ENCODE measurements at regions not wholly inside any gene's neighbourhood (a gene's known extent, or its start where the extent isn't known, plus 50 kb on each side); places are given as distances from the start of the nearest gene placed in this dataset.

DNA sequence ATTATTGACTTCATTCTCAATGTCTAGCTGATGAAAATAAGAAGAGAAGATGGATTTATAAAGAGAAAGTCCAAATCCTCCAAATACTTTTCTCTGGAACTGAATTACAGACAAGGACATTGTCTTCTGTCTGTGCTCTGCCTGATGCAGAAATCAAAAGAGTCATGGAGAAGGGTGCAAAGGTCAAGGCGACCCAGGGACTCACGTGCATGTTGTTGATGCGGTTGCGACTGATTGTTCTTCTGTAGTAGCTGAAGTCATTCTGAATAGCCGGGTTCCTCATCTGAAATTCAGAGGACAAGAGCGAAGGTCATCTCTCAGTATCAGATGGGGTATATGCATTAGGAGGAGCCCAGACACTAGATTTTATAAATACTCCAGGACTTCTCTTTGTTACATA is 104.4 kb downstream of the CYRIA start:
- no peak for DNase-seq

DNA sequence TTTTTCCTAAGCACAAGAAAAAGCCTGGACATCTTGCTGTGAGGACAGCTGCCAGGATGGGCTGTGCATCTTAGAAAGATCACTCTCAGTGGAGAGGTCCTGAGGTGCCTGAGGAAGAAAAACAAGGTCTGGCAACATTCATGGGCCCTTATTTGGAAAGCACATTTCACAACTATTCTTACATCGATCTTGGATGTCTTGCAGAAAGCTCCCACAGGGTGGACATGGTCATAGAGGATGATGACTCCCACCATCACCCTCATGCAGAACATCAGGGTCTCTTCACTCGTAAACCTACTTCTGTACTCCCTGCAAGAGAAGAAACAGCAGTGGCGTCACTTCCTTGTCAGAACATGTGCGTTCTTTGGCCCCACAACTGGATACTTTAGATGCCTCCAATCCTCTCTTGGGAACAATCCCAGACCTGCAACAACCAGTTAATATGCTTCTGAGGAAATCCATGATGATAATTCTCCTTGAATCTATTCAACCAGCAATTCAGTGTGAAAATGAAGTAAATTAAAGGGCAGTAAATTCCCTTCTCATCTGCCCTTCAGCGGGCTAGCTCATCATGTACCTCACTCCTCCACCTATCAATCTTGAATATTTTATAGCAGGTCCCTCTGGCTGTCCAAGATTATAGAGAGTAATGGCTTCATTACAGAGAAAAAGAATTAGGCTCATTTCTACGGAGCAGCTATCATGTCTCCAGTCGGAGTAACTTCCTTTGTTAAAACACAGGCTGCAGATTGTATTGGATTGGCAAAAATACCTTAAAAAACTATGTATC is 106.2 kb downstream of the CYRIA start:
- no peak for DNase-seq

DNA sequence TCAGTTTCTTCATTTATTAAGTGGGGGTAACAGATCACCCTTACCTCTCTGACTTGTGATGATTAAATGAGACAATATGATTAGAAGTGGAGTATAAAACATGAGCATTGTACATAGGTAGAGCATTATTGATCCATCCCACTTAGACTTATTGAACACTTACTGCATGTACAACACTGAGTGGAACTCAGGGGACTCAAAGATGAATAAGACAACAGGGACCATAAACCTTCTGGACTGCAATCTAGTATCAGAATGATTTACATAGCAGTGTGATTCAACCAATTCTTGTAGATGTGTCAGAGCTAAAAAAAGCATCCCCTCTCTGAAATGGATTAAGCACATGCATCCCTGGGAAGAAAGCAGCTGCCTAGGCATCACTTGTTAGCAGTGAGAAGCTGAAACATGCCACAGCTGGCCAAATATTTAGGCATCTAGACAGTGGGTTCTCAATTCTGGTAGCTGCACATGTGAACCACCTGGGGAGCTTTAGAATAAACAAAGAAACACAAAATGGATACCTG is 111.5 kb downstream of the CYRIA start:
- no peak for DNase-seq

DNA sequence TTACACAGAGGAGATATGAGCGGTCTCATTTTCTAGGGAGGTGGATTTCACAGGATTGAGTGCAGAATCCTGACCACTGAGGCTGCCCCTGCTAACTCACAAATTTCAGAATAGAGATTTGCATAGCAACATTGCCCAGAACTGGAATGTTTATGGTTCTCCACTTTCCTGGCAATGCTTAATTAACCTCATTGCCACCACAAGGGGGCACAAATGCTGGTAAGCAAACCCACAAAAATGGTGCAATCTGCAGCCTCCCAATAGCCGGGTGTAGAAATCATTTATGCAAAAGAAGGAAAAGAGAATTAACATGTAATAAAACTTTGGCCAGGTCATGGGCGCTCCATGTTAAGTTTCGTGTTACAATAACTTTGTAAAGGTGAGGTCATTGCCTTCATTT is 112.4 kb downstream of the CYRIA start:
- peak; percentile 62 for DNase-seq

DNA sequence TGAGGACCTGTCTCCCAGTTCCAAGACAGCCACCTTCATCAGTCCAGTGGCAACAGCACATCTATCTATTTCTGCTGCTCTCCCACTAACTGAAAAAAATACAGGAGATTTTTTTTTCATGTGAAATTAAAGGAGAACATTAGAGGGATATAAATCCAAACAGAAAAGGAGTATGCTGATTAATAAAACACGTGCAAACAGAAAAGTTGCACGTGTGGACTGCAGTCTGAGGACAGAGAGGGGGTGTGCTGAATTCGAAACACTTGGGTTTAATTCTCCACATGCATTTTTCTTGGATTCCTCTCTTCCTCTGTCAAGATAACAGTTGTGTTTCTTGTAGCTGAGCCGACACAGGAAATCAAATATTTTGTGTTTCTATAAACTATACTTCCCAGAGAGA is 113.4 kb downstream of the CYRIA start:
- DNase-seq: no peak

DNA sequence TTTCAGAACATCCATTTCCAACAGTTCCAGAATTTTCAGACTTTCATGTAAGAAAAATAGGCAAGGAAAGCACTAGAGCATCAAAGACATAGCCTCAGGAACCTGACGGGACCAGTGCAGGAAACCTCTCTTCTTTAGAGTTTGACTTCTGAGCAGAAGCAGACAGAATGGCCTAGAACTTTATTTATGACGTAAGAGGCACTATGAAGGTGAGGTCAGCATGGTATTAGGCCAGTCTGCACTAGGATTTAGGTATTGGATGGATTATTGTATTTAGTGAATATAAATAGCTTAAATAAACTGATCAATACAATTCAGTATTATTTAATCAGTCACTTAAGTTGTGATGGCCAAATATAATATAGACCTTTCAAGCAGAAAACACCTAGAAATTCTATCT is 117.6 kb downstream of the CYRIA start:
- no peak for DNase-seq

DNA sequence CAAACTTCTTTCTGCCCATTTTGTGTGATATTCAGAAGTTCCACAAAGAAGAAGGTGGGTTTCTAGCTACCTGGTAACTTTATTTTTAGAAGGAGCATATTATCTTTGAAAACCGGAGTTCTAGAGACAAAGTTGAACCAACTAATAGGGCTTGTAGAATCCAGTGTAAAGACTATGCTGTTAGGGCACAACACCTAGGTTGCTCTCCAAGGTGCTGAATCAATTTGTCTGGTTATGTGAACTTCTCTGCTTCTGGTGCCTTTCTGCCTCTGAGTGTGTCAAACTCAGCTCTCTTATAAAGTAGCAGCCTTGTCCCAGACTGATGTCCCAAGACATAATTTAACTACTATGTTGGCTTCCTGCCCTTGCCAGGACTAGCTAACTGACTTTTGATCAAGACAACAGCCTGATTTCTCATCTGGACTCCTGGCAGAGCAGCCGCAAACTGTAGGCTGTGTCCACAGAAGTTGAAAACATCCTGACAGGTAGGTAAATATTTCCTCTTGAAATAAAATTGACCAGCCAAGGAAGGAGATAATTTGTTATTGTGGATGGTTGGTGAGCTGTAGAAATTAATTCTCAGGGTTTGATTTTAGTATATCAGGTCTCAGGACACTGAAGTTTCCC is 119.4 kb downstream of the CYRIA start:
- no peak for DNase-seq

DNA sequence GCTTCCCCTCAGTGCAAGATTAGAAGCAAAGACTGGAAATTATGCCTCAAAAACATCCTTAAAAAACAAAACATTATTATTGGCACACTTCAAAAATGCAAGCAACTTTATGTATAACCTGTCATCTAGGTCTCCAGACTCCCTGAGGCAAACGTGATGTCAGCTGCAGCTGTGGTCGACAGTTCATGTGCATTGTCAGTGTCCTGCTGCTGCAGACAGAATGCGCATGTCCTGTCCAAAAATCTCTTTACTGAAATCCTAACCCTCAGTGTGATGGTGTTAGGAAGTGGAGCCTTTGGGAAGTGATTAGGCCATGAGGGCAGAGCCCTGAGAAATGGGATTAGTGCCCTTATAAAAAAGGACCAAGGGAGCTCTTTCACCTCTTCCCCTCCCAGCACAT is 126.9 kb downstream of the CYRIA start:
- DNase-seq: no peak

DNA sequence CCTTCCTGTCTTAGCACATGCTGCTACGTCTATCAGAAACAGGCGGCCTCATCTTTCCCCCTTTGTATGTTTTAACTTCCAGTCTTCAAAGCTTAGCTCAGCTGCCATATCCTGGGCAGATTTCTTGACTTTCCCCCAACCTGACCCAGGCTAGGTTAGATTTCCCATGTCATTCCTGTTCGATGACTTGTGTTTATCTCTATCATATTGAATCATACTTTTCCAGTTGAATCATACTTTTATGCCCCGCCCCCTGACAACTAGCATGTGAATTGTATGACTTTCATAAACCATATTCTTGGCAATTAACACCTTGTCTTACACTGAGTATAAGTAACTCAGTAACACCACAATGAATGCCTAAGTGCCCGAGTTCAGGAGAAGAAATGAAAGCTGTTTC is 128.3 kb downstream of the CYRIA start:
- no peak for DNase-seq

DNA sequence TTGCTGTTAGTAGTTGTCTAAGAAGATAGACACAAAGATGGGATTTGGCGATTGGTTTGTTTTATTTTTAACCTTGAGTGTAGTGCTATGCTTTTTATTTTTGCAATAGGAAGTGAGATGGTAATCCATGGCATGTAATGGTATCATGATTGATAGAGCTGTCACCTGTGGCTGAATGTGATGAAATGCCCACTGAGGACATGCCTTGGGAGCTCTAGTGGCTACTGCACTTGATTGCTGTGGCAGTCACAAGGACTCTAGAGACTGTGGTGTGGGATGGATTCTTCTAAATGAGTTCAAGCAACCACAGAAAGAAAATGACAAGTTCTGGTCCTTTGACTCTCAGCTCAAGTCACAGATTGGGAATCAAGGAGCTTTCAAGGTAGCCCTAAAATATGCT is 139.4 kb downstream of the CYRIA start:
- DNase-seq: no peak

DNA sequence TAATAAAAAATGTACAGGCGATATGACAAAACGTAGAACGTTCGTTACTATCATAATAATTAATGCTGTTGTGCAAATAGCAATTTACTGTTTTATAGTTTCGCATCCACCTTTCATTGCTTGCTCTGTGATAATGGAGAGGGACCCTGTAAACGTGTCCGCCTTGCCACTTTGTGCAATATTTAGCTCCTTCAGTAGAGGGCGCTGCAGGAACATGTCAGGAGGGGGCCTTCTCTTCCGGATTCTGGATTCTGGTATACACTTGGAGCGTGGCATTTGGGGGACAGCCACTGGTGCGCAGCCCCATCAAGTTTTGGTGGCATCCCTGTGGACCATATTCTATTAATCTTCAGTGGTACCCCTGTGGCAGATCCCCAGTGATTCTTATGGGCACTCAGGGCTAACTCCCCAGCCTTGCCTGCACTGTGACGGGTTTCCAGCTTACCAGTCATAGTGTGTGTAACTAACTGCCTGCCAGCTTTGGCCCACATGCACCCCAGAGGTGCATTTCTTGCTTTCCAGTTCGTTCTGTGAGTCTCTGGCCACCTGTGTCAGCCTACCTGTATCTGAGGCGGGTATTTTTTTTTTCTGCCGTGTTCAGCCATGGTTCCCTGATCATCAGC is 140.3 kb downstream of the CYRIA start:
- peak; percentile 37 for DNase-seq

DNA sequence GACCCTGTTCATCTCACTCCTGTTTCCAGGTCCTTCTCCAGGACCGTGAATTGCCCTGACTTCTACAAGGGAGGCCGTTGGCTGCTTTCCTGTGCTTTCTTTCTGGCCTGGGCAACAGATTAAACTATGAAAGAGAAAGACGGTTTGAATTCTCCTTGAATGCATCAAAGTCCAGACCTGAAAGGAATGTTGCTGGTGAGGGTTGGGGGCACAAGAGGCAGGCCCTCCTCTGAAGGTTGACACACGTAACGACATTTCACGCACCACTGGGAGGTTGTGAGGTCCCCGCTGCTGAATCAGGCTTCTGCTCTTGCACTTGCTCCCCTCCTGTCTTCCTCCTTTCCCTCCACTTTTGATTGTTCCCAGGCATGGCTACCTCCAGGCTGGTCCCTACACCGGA is 141.9 kb downstream of the CYRIA start:
- DNase-seq: no peak

DNA sequence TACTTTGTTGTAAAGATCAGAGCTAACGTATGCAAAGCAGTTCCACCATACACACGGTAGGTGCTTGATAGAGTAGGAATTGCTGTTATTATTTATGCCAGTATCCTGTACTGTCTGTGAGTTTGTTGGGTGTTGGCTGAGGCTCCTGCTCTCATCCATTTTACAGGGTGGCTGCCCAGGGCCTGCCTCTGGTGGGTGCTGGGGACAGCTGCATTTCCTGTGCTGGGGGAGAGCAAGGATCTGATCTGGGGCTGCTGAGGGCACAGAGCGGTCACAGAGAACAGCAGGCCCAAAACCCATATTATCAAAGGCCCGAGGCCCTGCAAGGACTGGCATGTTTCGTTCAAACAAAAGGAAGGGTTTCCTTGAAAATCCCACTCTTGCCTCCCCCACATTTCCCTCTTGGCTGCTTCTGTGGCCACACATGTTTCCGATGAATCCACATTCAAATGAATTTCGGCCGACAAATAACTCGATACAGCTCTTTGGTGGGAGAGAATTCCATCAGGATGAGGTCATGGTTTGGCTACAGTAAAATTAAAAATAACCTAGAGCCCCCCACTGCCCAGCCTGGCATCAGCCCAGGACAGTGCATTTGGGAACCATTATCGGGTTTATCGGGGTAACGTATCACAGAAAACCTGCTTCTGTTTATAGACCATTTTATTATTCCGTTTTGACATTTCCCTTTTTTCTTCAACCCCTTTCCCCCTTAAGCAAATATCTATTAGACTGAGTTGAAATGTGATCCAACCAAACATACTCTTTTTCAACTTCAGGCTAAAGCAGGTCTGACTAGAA is 143.4 kb downstream of the CYRIA start:
- no peak for DNase-seq

DNA sequence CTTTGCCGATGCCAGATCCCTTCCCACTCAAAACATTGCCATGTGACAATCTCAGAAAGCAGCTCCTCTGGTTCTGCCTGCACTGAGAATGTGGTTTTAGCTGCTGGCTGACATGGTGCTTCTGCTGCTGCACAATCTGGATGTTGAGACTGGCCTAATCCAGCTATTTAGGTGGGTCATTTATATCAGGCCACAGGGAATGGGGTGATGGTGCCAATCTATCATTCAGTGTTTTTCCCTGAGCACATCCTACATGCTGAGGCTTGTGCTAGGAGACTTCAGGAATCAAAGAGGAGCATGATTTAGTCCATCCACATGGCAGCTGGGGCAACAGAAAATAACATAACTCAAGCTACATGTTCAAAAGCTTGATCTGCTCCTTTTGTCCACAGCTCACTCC is 144.7 kb downstream of the CYRIA start:
- no peak for DNase-seq

DNA sequence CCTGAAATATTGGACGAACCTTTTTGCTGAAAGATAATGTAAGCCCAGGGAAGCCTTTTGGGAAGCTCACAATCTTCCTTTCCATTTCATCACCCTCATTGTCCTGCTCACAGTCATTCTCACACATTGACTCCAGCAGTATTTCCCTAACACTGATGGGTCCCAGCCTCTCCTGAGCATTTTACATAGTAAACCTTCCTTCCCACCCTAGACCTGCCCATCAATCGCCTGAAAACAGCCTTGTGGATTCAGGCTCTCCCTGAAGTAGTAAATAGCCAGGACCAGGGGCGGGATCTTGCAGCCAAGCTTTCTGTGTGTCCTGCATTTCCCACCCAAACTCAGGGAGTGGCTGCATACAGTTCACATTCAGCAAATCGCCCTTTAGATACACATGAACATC is 149.9 kb downstream of the CYRIA start:
- DNase-seq: no peak

DNA sequence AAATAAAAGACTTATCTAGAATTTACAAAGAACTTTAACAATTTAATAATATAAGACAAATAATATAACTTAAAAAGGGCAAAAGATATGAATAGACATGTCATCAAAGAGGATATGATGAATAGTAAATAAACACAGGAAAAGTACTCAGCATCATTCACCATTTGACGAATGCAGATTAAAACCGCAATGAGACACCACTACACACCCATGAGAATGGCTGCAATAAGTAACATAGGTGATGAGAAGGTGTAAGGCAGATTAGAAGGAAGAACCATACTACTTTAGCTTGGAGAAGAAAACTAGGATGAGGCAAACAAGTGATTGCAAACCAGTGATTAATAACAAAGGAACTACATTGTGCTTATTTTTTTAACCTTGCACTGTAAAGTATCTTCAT is 152.0 kb downstream of the CYRIA start:
- DNase-seq: no peak

DNA sequence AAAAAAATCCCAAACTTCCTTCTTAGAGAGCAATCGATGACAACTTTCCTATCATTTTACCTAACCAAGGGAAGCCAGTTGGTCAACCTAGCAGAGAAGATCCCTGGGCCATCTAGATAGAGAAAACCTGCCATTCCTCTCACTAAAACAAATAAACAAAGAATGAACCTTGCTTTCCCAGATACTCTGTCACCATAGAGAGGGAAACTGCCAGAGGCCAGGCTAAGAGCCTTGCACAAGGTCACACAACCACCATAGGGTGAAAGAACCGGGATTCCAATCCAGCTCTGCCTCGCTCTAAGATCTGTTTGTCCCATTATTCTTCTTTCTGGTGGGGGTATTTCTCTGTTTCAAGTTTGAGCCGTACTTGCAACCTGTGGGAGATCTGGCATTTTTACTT is 154.6 kb downstream of the CYRIA start:
- DNase-seq: no peak

DNA sequence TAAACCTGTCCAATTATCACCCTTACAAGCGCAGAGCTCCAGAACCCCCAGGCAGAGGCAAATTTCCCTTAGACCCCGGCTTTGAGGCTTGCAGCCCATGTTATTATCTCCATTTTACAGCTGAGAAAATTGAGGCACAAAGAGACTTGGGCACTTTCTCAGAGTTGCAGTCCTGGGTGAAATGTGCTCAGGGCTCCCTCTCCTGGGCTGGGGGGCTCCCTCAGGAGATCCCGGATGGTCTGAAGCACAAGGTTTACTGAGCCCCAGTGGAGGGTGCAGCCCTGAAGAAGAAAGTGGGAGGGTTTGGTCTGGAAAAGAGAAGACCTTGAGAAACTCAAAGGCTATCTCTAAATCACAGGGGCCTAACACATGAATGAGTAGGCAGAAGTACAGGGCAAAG is 156.6 kb downstream of the CYRIA start:
- no peak for DNase-seq

DNA sequence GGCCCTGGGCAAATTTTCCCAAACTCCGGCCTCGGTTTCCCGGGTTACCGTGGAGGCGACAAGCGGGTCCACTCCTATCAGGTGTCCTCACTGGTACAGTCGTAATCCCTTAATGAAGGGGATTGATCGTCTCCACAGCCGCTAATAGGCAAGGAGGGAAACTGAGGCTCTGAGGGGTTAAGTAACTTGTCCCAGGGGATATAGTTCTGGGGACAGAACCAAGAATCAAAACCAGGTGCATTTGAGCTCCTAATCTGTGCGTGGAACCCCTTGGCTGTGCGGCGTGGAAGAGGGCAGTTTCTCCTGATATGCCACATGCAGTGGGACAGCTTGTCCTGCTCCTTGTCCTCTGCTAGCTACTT is 157.2 kb downstream of the CYRIA start:
- DNase-seq: no peak

DNA sequence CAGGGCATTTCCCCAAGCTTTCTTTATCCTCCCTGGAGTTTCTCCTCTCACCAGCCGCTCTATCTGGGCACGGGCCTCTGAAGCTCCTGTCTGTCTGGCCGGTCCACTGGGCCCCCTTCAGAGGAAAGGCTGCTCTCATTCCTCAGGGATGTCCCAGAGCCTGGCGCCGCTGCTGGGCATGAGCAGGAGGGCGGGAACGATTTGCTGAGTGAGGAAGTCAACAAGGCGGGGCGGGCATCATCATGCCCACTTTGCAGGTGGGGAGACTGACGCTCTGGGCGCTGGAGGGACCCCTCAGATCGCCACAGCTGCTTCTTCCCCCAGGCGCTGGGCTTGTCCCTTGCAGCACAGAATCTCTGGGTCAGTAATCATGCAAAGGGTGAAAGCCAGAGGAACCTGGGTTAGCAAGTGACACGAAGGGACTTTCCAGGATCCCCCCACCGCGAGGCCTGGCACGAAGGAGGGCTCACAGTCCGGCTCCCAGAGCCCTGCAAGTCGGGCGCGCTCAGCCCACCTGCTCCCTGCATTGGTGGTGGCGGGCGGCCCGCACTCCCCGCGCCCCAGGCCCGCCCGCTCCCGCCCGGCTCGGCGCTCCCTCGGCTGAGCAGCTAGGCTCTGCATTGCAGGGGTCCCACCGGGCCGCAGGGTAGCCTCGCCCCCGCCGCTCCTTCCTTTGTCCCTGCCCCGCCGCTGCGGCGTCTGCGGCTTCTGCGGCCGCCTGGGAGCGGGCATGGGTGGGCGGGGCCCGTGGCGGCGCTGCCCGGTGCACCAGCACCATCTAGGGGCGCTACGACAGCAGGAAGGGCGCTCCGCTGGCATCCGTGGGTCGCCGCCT is 157.8 kb downstream of the CYRIA start:
- peak; percentile 32 for DNase-seq

DNA sequence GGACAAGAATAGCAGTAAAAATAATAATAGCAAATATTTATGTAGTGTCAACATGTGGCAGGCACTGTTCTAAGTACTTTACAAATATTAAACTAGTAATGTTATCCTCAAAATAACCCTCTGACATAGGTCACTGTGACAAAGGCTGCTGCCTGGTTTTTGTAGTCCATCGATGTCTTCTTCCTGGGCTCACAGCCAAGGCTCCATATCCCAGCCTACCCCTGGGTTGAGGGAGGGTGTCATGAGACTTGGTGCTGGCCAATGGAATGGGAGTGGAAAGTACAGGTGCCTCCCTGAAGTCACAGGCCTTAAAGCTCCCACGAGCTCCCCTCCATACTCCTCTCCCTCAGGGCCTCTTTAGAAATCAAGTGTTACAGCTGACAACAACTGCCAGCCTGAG is 159.3 kb downstream of the CYRIA start:
- DNase-seq: no peak
